Keratinocyte (primary cell): ENCODE measurements at regions not wholly inside any gene's neighbourhood (a gene's known extent, or its start where the extent isn't known, plus 50 kb on each side); places are given as distances from the start of the nearest gene placed in this dataset.
"Not testable (repeated sequence)": the region's sequence is repeated elsewhere in the genome, so short reads cannot be mapped to it uniquely, and the experiment has no call there.

ENCODE experiments used
- DNase-seq: peaks from one replicate; pipeline ENCODE4 v3.0.0-alpha.2; 2011; ENCODE audit warnings: low read depth, missing footprints, low spot score
- FAIRE-seq: peaks from 2 replicates; lab custom pipeline; 2011; peaks lifted over from hg19 to GRCh38; lab: Jason Lieb, UNC
- H2AFZ ChIP-seq: 2 replicates; pipeline ENCODE4 v1.6.0; 2012; ENCODE audit warnings: low read length, control low read depth, inconsistent platforms; ENCODE audit not compliant: control insufficient read depth
- H3K27ac ChIP-seq: 2 replicates; pipeline ENCODE4 v1.5.1; 2011; ENCODE audit warnings: low read length; ENCODE audit not compliant: control insufficient read depth, insufficient read depth
- H3K27me3 ChIP-seq: 3 replicates; pipeline ENCODE4 v1.6.0; 2011; ENCODE audit warnings: low read length; ENCODE audit not compliant: control insufficient read depth, insufficient read depth; ENCODE audit errors: extremely low read depth
- H3K36me3 ChIP-seq, 2 experiments: 2 replicates in 1 of 2; 3 replicates in 1 of 2; pipeline ENCODE4 v1.5.1; 2011; ENCODE audit warnings: low read length in 2 of 2, mild to moderate bottlenecking in 1 of 2; ENCODE audit not compliant: control insufficient read depth in 2 of 2, insufficient read depth in 2 of 2; ENCODE audit errors: extremely low read depth in 1 of 2
- H3K4me1 ChIP-seq: 3 replicates; pipeline ENCODE4 v1.5.1; 2011; ENCODE audit warnings: low read length; ENCODE audit not compliant: control insufficient read depth, insufficient read depth; ENCODE audit errors: extremely low read depth
- H3K4me2 ChIP-seq: 3 replicates; pipeline ENCODE4 v1.6.0; 2011; ENCODE audit warnings: low read depth, low read length; ENCODE audit not compliant: control insufficient read depth, insufficient read depth; ENCODE audit errors: extremely low read depth
- H3K4me3 ChIP-seq, 3 experiments: fragments of 200-600 bp in 1 of 3; sonication (generic) in 1 of 3; 2 replicates in 2 of 3; 3 replicates in 1 of 3; pipeline ENCODE4 v1.5.1; 2011 to 2016; ENCODE audit warnings: low read length in 3 of 3, mild to moderate bottlenecking in 3 of 3, control low read depth in 2 of 3, inconsistent platforms in 1 of 3, low read depth in 1 of 3, mixed read lengths in 1 of 3, mixed run types in 1 of 3, moderate library complexity in 1 of 3; ENCODE audit not compliant: control insufficient read depth in 2 of 3, insufficient read depth in 2 of 3; ENCODE audit errors: extremely low read depth in 1 of 3
- H3K79me2 ChIP-seq: 2 replicates; pipeline ENCODE4 v1.6.0; 2012; ENCODE audit warnings: low read length; ENCODE audit not compliant: control insufficient read depth, insufficient read depth
- H3K9ac ChIP-seq: 3 replicates; pipeline ENCODE4 v1.6.0; 2011; ENCODE audit warnings: low read length; ENCODE audit not compliant: control insufficient read depth, insufficient read depth; ENCODE audit errors: extremely low read depth
- H3K9me1 ChIP-seq: 3 replicates; pipeline ENCODE4 v1.6.0; 2011; ENCODE audit warnings: low read length; ENCODE audit not compliant: control insufficient read depth, insufficient read depth; ENCODE audit errors: extremely low read depth
- H3K9me3 ChIP-seq: 2 replicates; pipeline ENCODE4 v1.5.1; 2012; ENCODE audit warnings: low read depth, low read length; ENCODE audit not compliant: control insufficient read depth
- H4K20me1 ChIP-seq: 3 replicates; pipeline ENCODE4 v1.6.0; 2011; ENCODE audit warnings: low read length; ENCODE audit not compliant: control insufficient read depth, insufficient read depth; ENCODE audit errors: extremely low read depth
- EZH2 ChIP-seq: IDR thresholded peaks from one replicate; pipeline ENCODE4 v1.6.1; 2012; ENCODE audit warnings: inconsistent platforms, mild to moderate bottlenecking, low read length, moderate library complexity
- dilution Hi-C: fragments of 300-500 bp; cut with MboI; formaldehyde crosslinking; loops from one replicate; pipeline ENCODE4 v1.7.0; 2020; ENCODE audit warnings: low sequenced_read_pairs; ENCODE audit not compliant: extremely low pct_ligation_motif_present
- TF ChIP-seq, protein P1 (sequence below), 3 experiments: IDR thresholded peaks in 1 of 3; conservative IDR thresholded peaks in 1 of 3; optimal IDR thresholded peaks in 1 of 3; 2 replicates in 2 of 3; 3 replicates in 1 of 3; pipeline versions ENCODE3 to v1.5.1; 2011; ENCODE audit warnings: low read length in 3 of 3, mild to moderate bottlenecking in 3 of 3, moderate library complexity in 2 of 3, control low read depth in 1 of 3, inconsistent platforms in 1 of 3; ENCODE audit not compliant: insufficient read depth in 2 of 3; ENCODE audit errors: extremely low read depth in 1 of 3

DNA sequence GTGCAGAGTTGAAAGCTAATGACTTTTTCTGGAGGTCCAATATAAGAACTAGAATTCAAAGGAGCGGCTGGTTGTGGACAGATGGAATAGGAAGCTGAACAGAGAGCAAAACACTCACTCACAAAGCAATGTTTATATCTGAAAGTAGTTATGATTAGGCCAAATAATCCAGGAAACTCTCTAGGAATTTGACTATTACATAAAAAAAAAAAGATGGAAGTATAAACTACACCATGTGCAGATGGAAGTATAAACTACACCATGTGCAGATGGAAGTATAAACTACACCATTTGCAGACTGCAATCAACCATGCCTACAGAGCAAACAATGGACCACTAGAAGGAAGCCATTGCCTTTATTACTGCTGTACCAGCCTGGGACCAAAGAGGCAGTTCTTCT, 771.1 kb downstream of the BRINP3 start:
- Histone ChIP-seq H3K9me1 (no peaks in the 10 kb centered on the region), H3K36me3 (no peaks in the 10 kb centered on the region), H3K4me1 (no peaks in the 10 kb centered on the region), H3K27me3 (no peaks in the 10 kb centered on the region), H3K4me2 (no peak overlapping the region), H3K79me2 (no peaks in the 10 kb centered on the region), H3K27ac (no peak overlapping the region), H3K9ac (no peak overlapping the region), H3K4me3 (no peak overlapping the region), H3K9me3 (peaks cover 2% of the 10 kb centered on the region), H4K20me1 (no peaks in the 10 kb centered on the region), H2AFZ (no peak overlapping the region)
- TF ChIP-seq EZH2, result no peak
- dilution Hi-C loops, result no loop called here
- FAIRE-seq, result no peak
- DNase-seq, result no peak

GRCh38 chr1:189708674-189709073, 769.0 kb downstream of the BRINP3 start:
- dilution Hi-C loops, result no loop called here
- no peak overlapping the region for H2AFZ ChIP-seq
- H3K9me1 ChIP-seq, result no peaks in the 10 kb centered on the region
- no peak for FAIRE-seq
- no peak overlapping the region for H3K9ac ChIP-seq
- no peak for TF ChIP-seq EZH2
- TF ChIP-seq, protein P1, sequence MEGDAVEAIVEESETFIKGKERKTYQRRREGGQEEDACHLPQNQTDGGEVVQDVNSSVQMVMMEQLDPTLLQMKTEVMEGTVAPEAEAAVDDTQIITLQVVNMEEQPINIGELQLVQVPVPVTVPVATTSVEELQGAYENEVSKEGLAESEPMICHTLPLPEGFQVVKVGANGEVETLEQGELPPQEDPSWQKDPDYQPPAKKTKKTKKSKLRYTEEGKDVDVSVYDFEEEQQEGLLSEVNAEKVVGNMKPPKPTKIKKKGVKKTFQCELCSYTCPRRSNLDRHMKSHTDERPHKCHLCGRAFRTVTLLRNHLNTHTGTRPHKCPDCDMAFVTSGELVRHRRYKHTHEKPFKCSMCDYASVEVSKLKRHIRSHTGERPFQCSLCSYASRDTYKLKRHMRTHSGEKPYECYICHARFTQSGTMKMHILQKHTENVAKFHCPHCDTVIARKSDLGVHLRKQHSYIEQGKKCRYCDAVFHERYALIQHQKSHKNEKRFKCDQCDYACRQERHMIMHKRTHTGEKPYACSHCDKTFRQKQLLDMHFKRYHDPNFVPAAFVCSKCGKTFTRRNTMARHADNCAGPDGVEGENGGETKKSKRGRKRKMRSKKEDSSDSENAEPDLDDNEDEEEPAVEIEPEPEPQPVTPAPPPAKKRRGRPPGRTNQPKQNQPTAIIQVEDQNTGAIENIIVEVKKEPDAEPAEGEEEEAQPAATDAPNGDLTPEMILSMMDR (optimal IDR thresholded peaks at IDR 0.05 in 1 of 3, IDR thresholded peaks at IDR 0.05 in 1 of 3, conservative IDR thresholded peaks at IDR 0.05 in 1 of 3; ENCODE audit: extremely low read depth in 1 of 3, insufficient read depth in 2 of 3, low read length in 3 of 3), result peak in 1 of 3 experiments; percentile 11
- no peaks in the 10 kb centered on the region for H4K20me1 ChIP-seq
- H3K4me3 ChIP-seq, result no peak overlapping the region
- H3K79me2 ChIP-seq, result no peaks in the 10 kb centered on the region
- no peaks in the 10 kb centered on the region for H3K4me1 ChIP-seq
- DNase-seq, result no peak
- no peaks in the 10 kb centered on the region for H3K27me3 ChIP-seq
- H3K36me3 ChIP-seq, result no peaks in the 10 kb centered on the region
- peaks cover 2% of the 10 kb centered on the region for H3K9me3 ChIP-seq
- H3K4me2 ChIP-seq, result no peak overlapping the region
- no peak overlapping the region for H3K27ac ChIP-seq

GRCh38 chr1:189718147-189718795, 759.4 kb downstream of the BRINP3 start:
- H2AFZ ChIP-seq, DNase-seq, FAIRE-seq, H3K79me2 ChIP-seq, H3K27ac ChIP-seq, H3K36me3 ChIP-seq, H3K9ac ChIP-seq, H3K9me1 ChIP-seq, dilution Hi-C loops, H4K20me1 ChIP-seq, H3K4me1 ChIP-seq, H3K27me3 ChIP-seq, H3K9me3 ChIP-seq, H3K4me3 ChIP-seq, H3K4me2 ChIP-seq: not testable (repeated sequence)
